Upper lobe of right lung (tissue), 1 donor: ENCODE measurements at regions not wholly inside any gene's neighbourhood (a gene's known extent, or its start where the extent isn't known, plus 50 kb on each side); places are given as distances from the start of the nearest gene placed in this dataset.

Experiments
- ATAC-seq: fragments of 200-7000 bp; cut with Tn5 transposase; one replicate; pipeline ENCODE4 v1.9.1; 2020; ENCODE audit warnings: mild to moderate bottlenecking, moderate library complexity
- DNase-seq: peaks from one replicate; pipeline ENCODE4 v3.0.0-alpha.2; 2020
- H3K27ac ChIP-seq: fragments of 200-600 bp; one replicate; pipeline ENCODE4 v1.8.0; 2022
- H3K27me3 ChIP-seq: fragments of 200-600 bp; one replicate; pipeline ENCODE4 v1.8.0; 2022; ENCODE audit warnings: mild to moderate bottlenecking
- H3K36me3 ChIP-seq: fragments of 200-600 bp; one replicate; pipeline ENCODE4 v1.8.0; 2022
- H3K4me1 ChIP-seq: fragments of 200-600 bp; one replicate; pipeline ENCODE4 v1.8.0; 2022
- H3K4me3 ChIP-seq: fragments of 200-600 bp; one replicate; pipeline ENCODE4 v1.8.0; 2022; ENCODE audit warnings: mild to moderate bottlenecking
- H3K9me3 ChIP-seq: fragments of 200-600 bp; one replicate; pipeline ENCODE4 v1.8.0; 2022
- intact Hi-C: fragments of 100-400 bp; cut with DNase I; formaldehyde crosslinking; loops from one replicate; pipeline ENCODE4 v1.11.0; 2022
- TF ChIP-seq, protein P1 (sequence below): fragments of 200-600 bp; IDR thresholded peaks from one replicate; pipeline ENCODE4 v1.8.0; 2022; ENCODE audit warnings: antibody characterized with exemption
- donor health status: DM: no; HTN: yes; CAD: no; lungs with severe emphysema.

DNA sequence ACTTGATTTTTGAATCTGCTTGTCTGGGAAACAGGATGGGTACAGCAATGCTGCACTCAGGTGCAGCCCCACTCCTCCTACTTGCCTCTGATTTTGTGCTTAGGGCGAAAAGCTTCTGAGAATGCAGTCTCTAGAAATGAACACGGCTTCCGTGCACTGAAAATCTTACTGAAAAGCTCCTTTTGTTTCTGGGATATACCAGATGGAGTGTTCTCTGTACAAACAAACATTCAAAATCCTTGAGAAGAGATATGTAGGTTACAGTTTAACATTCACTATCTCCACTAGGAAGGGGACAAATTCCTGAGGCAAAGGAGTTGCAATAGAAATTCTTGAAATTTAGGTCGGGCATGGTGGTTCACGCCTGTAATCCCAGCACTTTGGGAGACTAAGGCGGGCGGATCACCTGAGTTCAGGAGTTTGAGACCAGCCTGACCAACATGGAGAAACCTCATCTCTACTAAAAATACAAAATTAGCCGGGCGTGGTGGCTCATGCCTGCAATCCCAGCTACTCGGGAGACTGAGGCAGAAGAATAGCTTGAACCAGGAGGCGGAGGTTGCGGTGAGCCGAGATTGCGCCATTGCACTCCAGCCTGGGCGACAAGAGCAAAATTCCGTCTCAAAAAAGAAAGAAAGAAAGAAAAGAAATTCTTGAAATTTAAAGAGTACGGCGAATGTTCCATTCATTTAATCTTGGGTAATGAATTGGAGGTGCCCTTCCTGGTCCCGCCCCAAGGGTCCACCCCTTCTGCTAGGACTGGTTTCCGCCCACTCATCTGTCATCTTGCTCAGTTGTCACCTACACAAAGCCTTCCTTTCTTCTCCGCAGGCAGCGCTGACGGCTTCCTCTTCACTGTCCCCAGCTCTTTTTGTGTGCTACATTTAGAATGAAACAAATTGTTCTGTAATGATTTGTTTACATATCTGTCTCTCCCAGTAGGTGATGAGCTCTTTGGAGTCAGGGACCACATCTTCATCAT is 92.4 kb downstream of the SOCS6 start:
- Histone ChIP-seq H3K36me3 (no peaks in the 10 kb centered on the region), H3K4me3 (no peak overlapping the region), H3K27ac (no peak overlapping the region), H3K9me3 (no peaks in the 10 kb centered on the region), H3K4me1 (no peaks in the 10 kb centered on the region), H3K27me3 (no peaks in the 10 kb centered on the region)
- intact Hi-C loops = no loop called here
- TF ChIP-seq, protein P1, sequence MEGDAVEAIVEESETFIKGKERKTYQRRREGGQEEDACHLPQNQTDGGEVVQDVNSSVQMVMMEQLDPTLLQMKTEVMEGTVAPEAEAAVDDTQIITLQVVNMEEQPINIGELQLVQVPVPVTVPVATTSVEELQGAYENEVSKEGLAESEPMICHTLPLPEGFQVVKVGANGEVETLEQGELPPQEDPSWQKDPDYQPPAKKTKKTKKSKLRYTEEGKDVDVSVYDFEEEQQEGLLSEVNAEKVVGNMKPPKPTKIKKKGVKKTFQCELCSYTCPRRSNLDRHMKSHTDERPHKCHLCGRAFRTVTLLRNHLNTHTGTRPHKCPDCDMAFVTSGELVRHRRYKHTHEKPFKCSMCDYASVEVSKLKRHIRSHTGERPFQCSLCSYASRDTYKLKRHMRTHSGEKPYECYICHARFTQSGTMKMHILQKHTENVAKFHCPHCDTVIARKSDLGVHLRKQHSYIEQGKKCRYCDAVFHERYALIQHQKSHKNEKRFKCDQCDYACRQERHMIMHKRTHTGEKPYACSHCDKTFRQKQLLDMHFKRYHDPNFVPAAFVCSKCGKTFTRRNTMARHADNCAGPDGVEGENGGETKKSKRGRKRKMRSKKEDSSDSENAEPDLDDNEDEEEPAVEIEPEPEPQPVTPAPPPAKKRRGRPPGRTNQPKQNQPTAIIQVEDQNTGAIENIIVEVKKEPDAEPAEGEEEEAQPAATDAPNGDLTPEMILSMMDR = no peak
- peak; percentile 67 for ATAC-seq
- DNase-seq = no peak
